DOHH2 (cell line): ENCODE measurements at regions not wholly inside any gene's neighbourhood (a gene's known extent, or its start where the extent isn't known, plus 50 kb on each side); places are given as distances from the start of the nearest gene placed in this dataset.

Source experiments
- H3F3A ChIP-seq: fragments of 200-600 bp; sonication (generic), shearing (Covaris generic); 2 replicates; pipeline ENCODE4 v1.6.0; 2016; ENCODE audit warnings: antibody characterized with exemption, mild to moderate bottlenecking; ENCODE audit not compliant: control insufficient read depth, insufficient read depth
- H3K27ac ChIP-seq: fragments of 200-600 bp; sonication (generic); 2 replicates; pipeline ENCODE4 v1.5.1; 2014; ENCODE audit warnings: low read depth, mild to moderate bottlenecking, low read length, moderate library complexity
- H3K27me3 ChIP-seq: fragments of 200-600 bp; sonication (generic); 2 replicates; pipeline ENCODE4 v1.6.1; 2014; ENCODE audit warnings: mild to moderate bottlenecking, low read length, mixed read lengths; ENCODE audit not compliant: control insufficient read depth
- H3K36me3 ChIP-seq: fragments of 200-600 bp; sonication (generic); 2 replicates; pipeline ENCODE4 v1.6.1; 2014; ENCODE audit warnings: mild to moderate bottlenecking, low read length, moderate library complexity, mixed read lengths; ENCODE audit not compliant: control insufficient read depth
- H3K4me1 ChIP-seq: fragments of 200-600 bp; sonication (generic); 2 replicates; pipeline ENCODE4 v1.6.1; 2014; ENCODE audit warnings: mild to moderate bottlenecking, low read length, mixed read lengths; ENCODE audit not compliant: control insufficient read depth
- H3K4me2 ChIP-seq: fragments of 200-600 bp; sonication (generic); 2 replicates; pipeline ENCODE4 v1.6.0; 2014; ENCODE audit warnings: mild to moderate bottlenecking, low read length, moderate library complexity
- H3K4me3 ChIP-seq: fragments of 200-600 bp; sonication (generic); 2 replicates; pipeline ENCODE4 v1.5.1; 2014; ENCODE audit warnings: mild to moderate bottlenecking, low read length, mixed read lengths
- H3K79me2 ChIP-seq: fragments of 200-600 bp; sonication (generic); 2 replicates; pipeline ENCODE4 v1.6.1; 2014; ENCODE audit warnings: mild to moderate bottlenecking, low read length, mixed read lengths; ENCODE audit not compliant: control insufficient read depth
- H3K9me2 ChIP-seq: fragments of 200-600 bp; sonication (generic); replicated peaks from 2 replicates; pipeline ENCODE4 v1.6.1; 2014; ENCODE audit warnings: mild to moderate bottlenecking, low read length, mixed read lengths; ENCODE audit not compliant: control insufficient read depth
- H3K9me3 ChIP-seq: fragments of 200-600 bp; sonication (generic); 2 replicates; pipeline ENCODE4 v1.6.1; 2014; ENCODE audit warnings: antibody characterized with exemption, low read length, mixed read lengths; ENCODE audit not compliant: control insufficient read depth, insufficient read depth
- H4K20me1 ChIP-seq: fragments of 200-600 bp; sonication (generic); 2 replicates; pipeline ENCODE4 v1.6.0; 2014; ENCODE audit warnings: low read depth, mild to moderate bottlenecking, antibody characterized with exemption, low read length, moderate library complexity; ENCODE audit not compliant: control insufficient read depth, insufficient read depth
- CTCF ChIP-seq: fragments of 200-600 bp; sonication (generic); IDR thresholded peaks from one replicate; pipeline ENCODE4 v1.5.1; 2014; ENCODE audit warnings: antibody characterized with exemption, mild to moderate bottlenecking, low read depth, low read length; ENCODE audit not compliant: poor library complexity, severe bottlenecking
- EZH2phosphoT487 ChIP-seq: fragments of 200-600 bp; sonication (generic); IDR thresholded peaks from 2 replicates; pipeline ENCODE4 v1.6.1; 2017; ENCODE audit warnings: borderline replicate concordance, mild to moderate bottlenecking, antibody characterized with exemption, low read length, moderate library complexity, mixed read lengths

GRCh38 chr5:166781737-166782136, 1509.7 kb upstream of the WWC1 start:
- no peak for TF ChIP-seq EZH2phosphoT487
- no peak for TF ChIP-seq CTCF
- H3K79me2 ChIP-seq, result no peaks in the 10 kb centered on the region

DNA sequence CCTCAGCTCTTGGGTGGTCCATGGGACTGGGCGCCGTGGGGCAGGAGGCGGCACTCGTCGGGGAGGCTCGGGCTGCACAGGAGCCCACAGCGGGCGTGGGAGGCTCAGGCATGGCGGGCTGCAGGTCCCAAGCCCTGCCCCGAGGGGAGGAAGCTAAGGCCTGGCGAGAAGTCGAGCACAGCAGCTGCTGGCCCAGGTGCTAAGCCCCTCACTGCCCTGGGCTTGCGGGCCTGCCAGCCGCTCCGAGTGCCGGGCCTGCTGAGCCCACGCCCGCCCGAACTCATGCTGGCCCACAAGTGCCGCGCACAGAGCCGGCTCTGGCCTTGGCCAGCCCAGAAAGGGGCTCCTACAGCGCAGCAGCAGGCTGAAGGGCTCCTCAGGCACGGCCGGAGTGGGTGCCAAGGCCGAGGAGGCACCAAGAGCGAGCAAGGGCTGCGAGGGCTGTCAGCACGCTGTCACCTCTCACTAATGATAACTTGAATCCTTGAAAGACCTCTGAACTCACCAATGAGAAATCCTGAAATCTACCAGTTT, 1506.8 kb upstream of the WWC1 start:
- Histone ChIP-seq H3K27me3 (no peaks in the 10 kb centered on the region), H3K4me2 (no peak overlapping the region), H3K79me2 (no peaks in the 10 kb centered on the region), H3K4me1 (no peaks in the 10 kb centered on the region), H3F3A (no peaks in the 10 kb centered on the region), H3K27ac (no peak overlapping the region), H3K4me3 (no peak overlapping the region), H3K9me2 (no peaks in the 10 kb centered on the region), H3K36me3 (no peaks in the 10 kb centered on the region), H3K9me3 (no peaks in the 10 kb centered on the region), H4K20me1 (no peaks in the 10 kb centered on the region)
- TF ChIP-seq EZH2phosphoT487, result no peak
- TF ChIP-seq CTCF, result no peak

More at GRCh38 chr5:166781737-166782136, 1509.7 kb upstream of the WWC1 start:
- Histone ChIP-seq H3K4me2 (no peak overlapping the region), H3F3A (no peaks in the 10 kb centered on the region), H3K27me3 (no peaks in the 10 kb centered on the region), H3K27ac (no peak overlapping the region), H3K36me3 (no peaks in the 10 kb centered on the region), H3K4me3 (no peak overlapping the region), H3K4me1 (no peaks in the 10 kb centered on the region), H3K9me2 (no peaks in the 10 kb centered on the region), H4K20me1 (no peaks in the 10 kb centered on the region), H3K9me3 (no peaks in the 10 kb centered on the region)

DNA sequence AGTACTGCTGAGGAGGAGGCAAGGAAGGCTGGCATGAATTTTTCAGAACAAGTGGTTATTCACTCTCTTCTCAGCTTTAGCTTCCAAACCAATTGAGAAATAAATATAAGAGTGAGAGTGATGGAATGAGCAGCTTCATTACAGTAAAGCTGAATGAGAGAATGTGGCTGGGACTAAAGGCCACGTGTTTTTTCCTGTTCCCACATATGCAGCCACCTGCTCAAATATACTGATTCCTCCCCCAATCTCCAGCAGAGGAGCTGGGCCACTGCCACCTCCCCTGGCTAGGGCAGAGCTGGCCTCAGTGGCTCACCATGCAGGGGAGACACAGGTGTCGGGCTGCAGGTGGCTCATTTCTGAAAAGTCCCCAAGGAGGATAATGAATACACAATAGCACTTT, 1505.3 kb upstream of the WWC1 start:
- Histone ChIP-seq H3K27me3 (no peaks in the 10 kb centered on the region), H3K27ac (no peak overlapping the region), H3K4me1 (no peaks in the 10 kb centered on the region), H3F3A (no peaks in the 10 kb centered on the region), H3K9me3 (no peaks in the 10 kb centered on the region), H4K20me1 (no peaks in the 10 kb centered on the region), H3K4me3 (no peak overlapping the region), H3K9me2 (no peaks in the 10 kb centered on the region), H3K4me2 (no peak overlapping the region), H3K36me3 (no peaks in the 10 kb centered on the region), H3K79me2 (no peaks in the 10 kb centered on the region)
- TF ChIP-seq CTCF (no peak), EZH2phosphoT487 (no peak)
